Endothelial cell of umbilical vein (primary cell): ENCODE measurements at regions not wholly inside any gene's neighbourhood (a gene's known extent, or its start where the extent isn't known, plus 50 kb on each side); places are given as distances from the start of the nearest gene placed in this dataset.

ENCODE experiments used
- EZH2 ChIP-seq: IDR thresholded peaks from 2 replicates; pipeline ENCODE4 v1.6.1; 2012; ENCODE audit warnings: borderline replicate concordance, low read depth, mild to moderate bottlenecking, moderate library complexity, low read length, inconsistent platforms; ENCODE audit not compliant: severe bottlenecking
- POLR2A ChIP-seq: IDR thresholded peaks from 2 replicates; pipeline ENCODE4 v1.6.1; 2012; ENCODE audit warnings: low read depth, mild to moderate bottlenecking, control low read depth, low read length
- POLR2AphosphoS5 ChIP-seq: IDR thresholded peaks from 2 replicates; pipeline ENCODE4 v1.6.1; 2012; ENCODE audit warnings: low read depth, mild to moderate bottlenecking, control low read depth, low read length, moderate library complexity; ENCODE audit not compliant: insufficient read depth
- TF ChIP-seq, protein P1 (sequence below), 2 donors: IDR thresholded peaks; 1 replicate in 1 of 2; 2 replicates in 1 of 2; pipeline ENCODE4 v1.5.1; 2011; ENCODE audit warnings: low read length in 2 of 2, mild to moderate bottlenecking in 2 of 2, moderate library complexity in 2 of 2, control low read depth in 1 of 2, inconsistent platforms in 1 of 2, low read depth in 1 of 2; ENCODE audit not compliant: insufficient read depth in 1 of 2; ENCODE audit errors: extremely low read depth in 1 of 2

DNA sequence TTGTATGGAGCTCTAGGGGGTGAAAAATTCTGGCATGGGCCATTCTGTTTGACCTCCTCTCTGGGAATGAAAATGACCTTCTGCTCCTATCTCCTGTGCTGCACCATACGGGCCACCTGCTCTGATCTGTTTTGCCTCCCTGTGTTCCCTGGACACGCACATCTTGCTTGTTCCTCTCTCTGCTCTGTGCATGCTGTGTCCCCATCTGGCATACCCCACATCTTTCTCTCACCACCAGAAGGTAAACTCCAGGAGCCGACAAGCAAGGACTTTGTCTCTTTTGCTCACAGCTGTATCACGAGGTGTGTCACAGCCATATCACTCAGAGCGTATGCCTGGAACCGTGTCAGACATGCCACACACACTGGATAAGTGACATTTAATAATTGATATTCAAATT lies 208.4 kb upstream of the DTNBP1 start:
- TF ChIP-seq EZH2 = no peak
- TF ChIP-seq, protein P1, sequence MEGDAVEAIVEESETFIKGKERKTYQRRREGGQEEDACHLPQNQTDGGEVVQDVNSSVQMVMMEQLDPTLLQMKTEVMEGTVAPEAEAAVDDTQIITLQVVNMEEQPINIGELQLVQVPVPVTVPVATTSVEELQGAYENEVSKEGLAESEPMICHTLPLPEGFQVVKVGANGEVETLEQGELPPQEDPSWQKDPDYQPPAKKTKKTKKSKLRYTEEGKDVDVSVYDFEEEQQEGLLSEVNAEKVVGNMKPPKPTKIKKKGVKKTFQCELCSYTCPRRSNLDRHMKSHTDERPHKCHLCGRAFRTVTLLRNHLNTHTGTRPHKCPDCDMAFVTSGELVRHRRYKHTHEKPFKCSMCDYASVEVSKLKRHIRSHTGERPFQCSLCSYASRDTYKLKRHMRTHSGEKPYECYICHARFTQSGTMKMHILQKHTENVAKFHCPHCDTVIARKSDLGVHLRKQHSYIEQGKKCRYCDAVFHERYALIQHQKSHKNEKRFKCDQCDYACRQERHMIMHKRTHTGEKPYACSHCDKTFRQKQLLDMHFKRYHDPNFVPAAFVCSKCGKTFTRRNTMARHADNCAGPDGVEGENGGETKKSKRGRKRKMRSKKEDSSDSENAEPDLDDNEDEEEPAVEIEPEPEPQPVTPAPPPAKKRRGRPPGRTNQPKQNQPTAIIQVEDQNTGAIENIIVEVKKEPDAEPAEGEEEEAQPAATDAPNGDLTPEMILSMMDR (IDR thresholded peaks at IDR 0.05; ENCODE audit: extremely low read depth in 1 of 2, insufficient read depth in 1 of 2, low read depth in 1 of 2, low read length in 2 of 2) = no peak
- no peak for TF ChIP-seq POLR2AphosphoS5
- no peak for TF ChIP-seq POLR2A
